ENCODE measurements at regions not wholly inside any gene's neighbourhood (a gene's known extent, or its start where the extent isn't known, plus 50 kb on each side); places are given as distances from the start of the nearest gene placed in this dataset.
"Not testable (repeated sequence)": the region's sequence is repeated elsewhere in the genome, so short reads cannot be mapped to it uniquely, and the experiment has no call there.

GRCh38 chr9:88915916-88916315 is 75.4 kb upstream of the S1PR3 start:
- no peak for DNase-seq (ENCODE audit: low read depth)
- H3K4me3 ChIP-seq (ENCODE audit: low read depth, low read length), result no peak overlapping the region
- TF ChIP-seq CTCF (IDR thresholded peaks at IDR 0.05; ENCODE audit: insufficient read depth, low read depth, low read length, missing control alignments), result no peak

- no peak for DNase-seq (ENCODE audit: low read depth)
- no peak overlapping the region for H3K4me3 ChIP-seq (ENCODE audit: low read depth, low read length)
- TF ChIP-seq CTCF (IDR thresholded peaks at IDR 0.05; ENCODE audit: insufficient read depth, low read depth, low read length, missing control alignments), result no peak
Measured at GRCh38 chr9:88916894-88917293, 74.4 kb upstream of the S1PR3 start.

GRCh38 chr9:88917375-88917774 is 73.9 kb upstream of the S1PR3 start:
- no peak for TF ChIP-seq CTCF (IDR thresholded peaks at IDR 0.05; ENCODE audit: insufficient read depth, low read depth, low read length, missing control alignments)
- DNase-seq (ENCODE audit: low read depth), result no peak

GRCh38 chr9:88918537-88918936 is 72.7 kb upstream of the S1PR3 start:
- not testable (repeated sequence) for H3K4me3 ChIP-seq (ENCODE audit: low read depth, low read length); DNase-seq (ENCODE audit: low read depth)

More at GRCh38 chr9:88917375-88917774, 73.9 kb upstream of the S1PR3 start:
- no peak overlapping the region for H3K4me3 ChIP-seq (ENCODE audit: low read depth, low read length)

GRCh38 chr9:88920645-88921044 is 70.6 kb upstream of the S1PR3 start:
- H3K4me3 ChIP-seq (ENCODE audit: low read depth, low read length), result no peak overlapping the region
- no peak for DNase-seq (ENCODE audit: low read depth)
- TF ChIP-seq CTCF (IDR thresholded peaks at IDR 0.05; ENCODE audit: insufficient read depth, low read depth, low read length, missing control alignments), result no peak

GRCh38 chr9:88922091-88922490 is 69.2 kb upstream of the S1PR3 start:
- peak; percentile 84 for DNase-seq (ENCODE audit: low read depth)
- TF ChIP-seq CTCF (IDR thresholded peaks at IDR 0.05; ENCODE audit: insufficient read depth, low read depth, low read length, missing control alignments), result no peak
- no peak overlapping the region for H3K4me3 ChIP-seq (ENCODE audit: low read depth, low read length)

- H3K4me3 ChIP-seq (ENCODE audit: low read depth, low read length), result no peak overlapping the region
- TF ChIP-seq CTCF (IDR thresholded peaks at IDR 0.05; ENCODE audit: insufficient read depth, low read depth, low read length, missing control alignments), result no peak
- DNase-seq (ENCODE audit: low read depth), result no peak
Measured at GRCh38 chr9:88923092-88923491, 68.2 kb upstream of the S1PR3 start.

Data from GM12865 (cell line).